GM10266 (cell line): ENCODE measurements at regions not wholly inside any gene's neighbourhood (a gene's known extent, or its start where the extent isn't known, plus 50 kb on each side); places are given as distances from the start of the nearest gene placed in this dataset.

Source experiments
- DNase-seq: peaks from one replicate; pipeline ENCODE4 v3.0.0; 2012; ENCODE audit errors: extremely low spot score
- CTCF ChIP-seq: IDR thresholded peaks from 2 replicates; pipeline ENCODE4 v1.5.1; 2012; ENCODE audit warnings: mild to moderate bottlenecking, low read depth; ENCODE audit not compliant: control insufficient read depth, insufficient read depth; ENCODE audit errors: missing control alignments

- no peak for DNase-seq
- TF ChIP-seq CTCF = no peak
Measured at GRCh38 chr5:82360022-82360421, 81.9 kb upstream of the RPS23 start.

- no peak for TF ChIP-seq CTCF
- DNase-seq = no peak
Measured at GRCh38 chr5:82359272-82359671, 81.1 kb upstream of the RPS23 start.

- TF ChIP-seq CTCF = no peak
- DNase-seq = no peak
Measured at GRCh38 chr5:82358457-82358856, 80.3 kb upstream of the RPS23 start.

GRCh38 chr5:82356808-82357671 is 78.9 kb upstream of the RPS23 start:
- no peak for TF ChIP-seq CTCF
- DNase-seq = peak; percentile 28

GRCh38 chr5:82356021-82356420 is 77.9 kb upstream of the RPS23 start:
- DNase-seq = no peak
- TF ChIP-seq CTCF = no peak

GRCh38 chr5:82355496-82355895 is 77.3 kb upstream of the RPS23 start:
- no peak for TF ChIP-seq CTCF
- DNase-seq = no peak

- no peak for DNase-seq
- no peak for TF ChIP-seq CTCF
Measured at GRCh38 chr5:82355053-82355452, 76.9 kb upstream of the RPS23 start.
